PC-3 (cell line): ENCODE measurements at regions not wholly inside any gene's neighbourhood (a gene's known extent, or its start where the extent isn't known, plus 50 kb on each side); places are given as distances from the start of the nearest gene placed in this dataset.

Source experiments
- ATAC-seq: fragments of 200-7000 bp; cut with Tn5 transposase; 2 replicates; pipeline ENCODE4 v1.9.1; 2020; ENCODE audit warnings: mild to moderate bottlenecking, moderate library complexity
- BruUV-seq: library from RNA; stranded (reverse); fragments of 400-500 nt; replicated peaks from 2 replicates; lab custom pipeline; 2021; lab: Mats Ljungman, UMichigan
- CTCF ChIA-PET: fragments of 300-600 bp; sonication (Branson Sonifier 250); formaldehyde crosslinking; loops from one replicate; lab custom pipeline; 2022; ENCODE audit warnings: antibody characterized with exemption; lab: Charles Lee
- POLR2A ChIA-PET: fragments of 300-600 bp; sonication (Branson Sonifier 250); formaldehyde crosslinking; loops from one replicate; lab custom pipeline; 2022; ENCODE audit warnings: antibody characterized with exemption; ENCODE audit not compliant: unreplicated experiment; lab: Charles Lee
- DNase-seq: peaks from one replicate; pipeline ENCODE4 v3.0.0-alpha.2; 2015
- H2AFZ ChIP-seq: fragments of 300-600 bp; sonication (generic); 2 replicates; pipeline ENCODE4 v1.6.0; 2016; ENCODE audit warnings: antibody characterized with exemption, low read length
- H3F3A ChIP-seq: fragments of 300-600 bp; sonication (generic); one replicate; pipeline ENCODE4 v1.6.0; 2017; ENCODE audit warnings: antibody characterized with exemption, low read length, control low read depth, mild to moderate bottlenecking; ENCODE audit not compliant: unreplicated experiment
- H3K27ac ChIP-seq: fragments of 300-600 bp; sonication (generic); 2 replicates; pipeline ENCODE4 v1.5.1; 2016; ENCODE audit warnings: mild to moderate bottlenecking, low read length
- H3K27me3 ChIP-seq: fragments of 300-600 bp; sonication (generic); 2 replicates; pipeline ENCODE4 v1.6.1; 2016; ENCODE audit warnings: low read length, mixed read lengths
- H3K36me3 ChIP-seq: fragments of 300-600 bp; sonication (generic); 2 replicates; pipeline ENCODE4 v1.6.1; 2016; ENCODE audit warnings: low read depth, mixed run types, low read length, mixed read lengths
- H3K4me1 ChIP-seq: fragments of 300-600 bp; sonication (generic); 2 replicates; pipeline ENCODE4 v1.5.1; 2016; ENCODE audit warnings: low read length; ENCODE audit not compliant: insufficient read depth
- H3K4me2 ChIP-seq: fragments of 300-600 bp; sonication (generic); 2 replicates; pipeline ENCODE4 v1.6.0; 2016; ENCODE audit warnings: low read length
- H3K4me3 ChIP-seq: fragments of 300-600 bp; sonication (generic); 2 replicates; pipeline ENCODE4 v1.5.1; 2016; ENCODE audit warnings: mild to moderate bottlenecking, low read length, mixed read lengths
- H3K79me2 ChIP-seq: fragments of 300-600 bp; sonication (generic); 2 replicates; pipeline ENCODE4 v1.6.1; 2017; ENCODE audit warnings: low read length, mixed read lengths
- H3K9ac ChIP-seq: fragments of 300-600 bp; sonication (generic); 2 replicates; pipeline ENCODE4 v1.6.0; 2016; ENCODE audit warnings: mild to moderate bottlenecking, low read length
- H3K9me2 ChIP-seq: fragments of 300-600 bp; sonication (generic); replicated peaks from 2 replicates; pipeline ENCODE4 v1.6.1; 2016; ENCODE audit warnings: mixed run types, low read length, mixed read lengths
- H3K9me3 ChIP-seq: fragments of 300-600 bp; sonication (generic); 2 replicates; pipeline ENCODE4 v1.6.1; 2016; ENCODE audit warnings: low read length, mixed read lengths
- H4K20me1 ChIP-seq: fragments of 300-600 bp; sonication (generic); 2 replicates; pipeline ENCODE4 v1.6.1; 2016; ENCODE audit warnings: low read length, mixed read lengths
- CTCF ChIP-seq: fragments of 300-600 bp; sonication (generic); conservative IDR thresholded peaks from 2 replicates; pipeline ENCODE4 v1.5.1; 2017; ENCODE audit warnings: antibody characterized with exemption, low read depth, mild to moderate bottlenecking, low read length
- EZH2 ChIP-seq: fragments of 300-600 bp; sonication (generic); IDR thresholded peaks from one replicate; pipeline ENCODE4 v1.6.1; 2017; ENCODE audit warnings: antibody characterized with exemption, mild to moderate bottlenecking, low read length; ENCODE audit not compliant: unreplicated experiment
- EZH2phosphoT487 ChIP-seq: fragments of 300-600 bp; sonication (generic); IDR thresholded peaks from 2 replicates; pipeline ENCODE4 v1.6.1; 2018; ENCODE audit warnings: mild to moderate bottlenecking, antibody characterized with exemption, low read length, borderline replicate concordance
- intact Hi-C: fragments of 100-400 bp; cut with micrococcal nuclease; formaldehyde crosslinking; loops from 2 replicates; pipeline ENCODE4 v1.9.0; 2023

- Histone ChIP-seq H3K27me3 (no peaks in the 10 kb centered on the region), H3F3A (no peaks in the 10 kb centered on the region), H3K4me2 (no peak overlapping the region), H3K9me3 (no peaks in the 10 kb centered on the region), H3K79me2 (no peaks in the 10 kb centered on the region), H3K4me3 (no peak overlapping the region), H3K36me3 (no peaks in the 10 kb centered on the region), H3K9me2 (no peaks in the 10 kb centered on the region), H4K20me1 (no peaks in the 10 kb centered on the region), H3K4me1 (no peaks in the 10 kb centered on the region), H2AFZ (no peak overlapping the region), H3K27ac (no peak overlapping the region), H3K9ac (no peak overlapping the region)
- ChIA-PET CTCF (no interaction called here), POLR2A (no interaction called here)
- TF ChIP-seq CTCF (no peak), EZH2phosphoT487 (no peak), EZH2 (no peak)
- intact Hi-C loops = loop anchor here (5.0 to 10.0 kb wide), 5 partner anchors 230 to 1917 kb away; no protein-coding TSS in a partner anchor
- no TSS peak for BruUV-seq
- no peak for ATAC-seq
- DNase-seq = no peak
Measured at GRCh38 chr3:176431991-176432390, 765.3 kb downstream of the TBL1XR1 start.

DNA sequence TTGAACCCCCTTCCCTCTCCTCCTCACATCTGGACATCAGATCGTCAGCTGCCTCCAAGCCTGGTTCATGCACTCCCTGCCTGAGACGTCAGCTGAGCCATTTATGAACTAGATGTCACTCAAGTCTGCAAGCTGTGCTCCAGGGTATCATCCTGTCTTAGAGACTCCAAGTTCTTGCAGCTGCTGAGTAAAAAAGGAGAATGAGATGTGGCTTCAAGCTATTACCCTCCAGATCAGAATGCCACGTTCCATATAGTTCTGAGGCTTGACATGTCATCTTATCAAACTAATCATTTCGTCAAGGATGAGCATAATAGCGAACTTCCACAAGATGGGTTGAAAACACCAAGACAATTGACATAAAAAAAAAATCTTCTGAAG, 766.3 kb downstream of the TBL1XR1 start:
- no peaks in the 10 kb centered on the region for H3F3A ChIP-seq
- no peak overlapping the region for H3K4me2 ChIP-seq
- intact Hi-C loops = loop anchor here (5.0 to 10.0 kb wide), 5 partner anchors 231 to 1916 kb away; no protein-coding TSS in a partner anchor
- H3K27me3 ChIP-seq = no peaks in the 10 kb centered on the region
- no peaks in the 10 kb centered on the region for H3K4me1 ChIP-seq
- ChIA-PET CTCF (interaction anchor here (0.7 kb wide), 1 partner anchor 47 kb away, joined by 3 read pairs; no protein-coding TSS in a partner anchor), POLR2A (no interaction called here)
- ATAC-seq (no peak; the same call in 1 of the 2 replicates), DNase-seq (no peak)
- H3K9ac ChIP-seq = no peak overlapping the region
- no peaks in the 10 kb centered on the region for H3K79me2 ChIP-seq
- H3K4me3 ChIP-seq = no peak overlapping the region
- H3K27ac ChIP-seq = no peak overlapping the region
- no peaks in the 10 kb centered on the region for H3K36me3 ChIP-seq
- no peak for TF ChIP-seq EZH2phosphoT487
- TF ChIP-seq CTCF = no peak
- TF ChIP-seq EZH2 = no peak
- BruUV-seq = no TSS peak
- no peaks in the 10 kb centered on the region for H3K9me3 ChIP-seq
- no peaks in the 10 kb centered on the region for H3K9me2 ChIP-seq
- H4K20me1 ChIP-seq = no peaks in the 10 kb centered on the region
- H2AFZ ChIP-seq = no peak overlapping the region

- peak; percentile 57 for ATAC-seq
- no TSS peak for BruUV-seq
- peak; percentile 72 for DNase-seq
Measured at GRCh38 chr3:176430244-176431037, 766.8 kb downstream of the TBL1XR1 start.

More at GRCh38 chr3:176430244-176431037, 766.8 kb downstream of the TBL1XR1 start:
- Histone ChIP-seq H2AFZ (no peak overlapping the region), H3K9me2 (no peaks in the 10 kb centered on the region), H3K4me1 (no peaks in the 10 kb centered on the region), H3K9ac (no peak overlapping the region), H3K36me3 (no peaks in the 10 kb centered on the region), H3K79me2 (no peaks in the 10 kb centered on the region), H3K27me3 (no peaks in the 10 kb centered on the region), H3F3A (no peaks in the 10 kb centered on the region), H3K9me3 (no peaks in the 10 kb centered on the region), H3K4me2 (no peak overlapping the region), H4K20me1 (no peaks in the 10 kb centered on the region), H3K4me3 (no peak overlapping the region), H3K27ac (no peak overlapping the region)
- intact Hi-C loops = loop anchor here (1.0 to 10.0 kb wide), 6 partner anchors 232 to 1916 kb away; no protein-coding TSS in a partner anchor
- CTCF ChIA-PET = interaction anchor here (0.5 to 1.0 kb wide), 4 partner anchors 48 to 934 kb away, joined by 3 to 4 read pairs (median 4); no protein-coding TSS in a partner anchor
- peak; percentile 87 for TF ChIP-seq CTCF
- TF ChIP-seq EZH2 = no peak
- TF ChIP-seq EZH2phosphoT487 = no peak
- POLR2A ChIA-PET = no interaction called here
